SK-N-SH treated with all-trans-retinoic acid at 6 μM for 48 hours (cell line): ENCODE measurements at regions not wholly inside any gene's neighbourhood (a gene's known extent, or its start where the extent isn't known, plus 50 kb on each side); places are given as distances from the start of the nearest gene placed in this dataset.

Experiments used
- ARNTL ChIP-seq: fragments of 450-650 bp; formaldehyde crosslinking; IDR thresholded peaks from 2 replicates; pipeline ENCODE4 v1.5.0; 2020; ENCODE audit warnings: low read depth, mild to moderate bottlenecking, moderate library complexity, borderline replicate concordance
- CSRNP3 ChIP-seq: fragments of 250-450 bp; sonication (Bioruptor Pico); IDR thresholded peaks from 2 replicates; pipeline ENCODE4 v1.5.1; 2021; ENCODE audit warnings: mild to moderate bottlenecking, moderate library complexity
- PATZ1 ChIP-seq: fragments of 250-450 bp; sonication (Bioruptor Pico); IDR thresholded peaks from 2 replicates; pipeline ENCODE4 v1.8.0; 2020; ENCODE audit warnings: mild to moderate bottlenecking, moderate library complexity, borderline replicate concordance
- POU6F1 ChIP-seq: fragments of 250-450 bp; sonication (Bioruptor Pico); IDR thresholded peaks from 2 replicates; pipeline ENCODE4 v1.8.0; 2021; ENCODE audit warnings: low read depth, mild to moderate bottlenecking, moderate library complexity, borderline replicate concordance
- PPARA ChIP-seq: fragments of 250-450 bp; sonication (Bioruptor Pico); IDR thresholded peaks from 2 replicates; pipeline ENCODE4 v1.5.0; 2020; ENCODE audit warnings: mild to moderate bottlenecking, borderline replicate concordance
- ZFP30 ChIP-seq: fragments of 450-650 bp; formaldehyde crosslinking; IDR thresholded peaks from 2 replicates; pipeline ENCODE4 v1.5.0; 2022; ENCODE audit warnings: mild to moderate bottlenecking, moderate library complexity
- ZNF565 ChIP-seq: fragments of 450-650 bp; formaldehyde crosslinking; conservative IDR thresholded peaks from 2 replicates; pipeline ENCODE4 v1.5.0; 2020; ENCODE audit warnings: low read depth, mild to moderate bottlenecking, moderate library complexity

- no peak for TF ChIP-seq PATZ1
- no peak for TF ChIP-seq ZFP30 (CRISPR knock-in tag)
- no peak for TF ChIP-seq POU6F1 (CRISPR knock-in tag)
- TF ChIP-seq PPARA (CRISPR knock-in tag), result no peak
- TF ChIP-seq ZNF565, result no peak
- no peak for TF ChIP-seq CSRNP3 (CRISPR knock-in tag)
- no peak for TF ChIP-seq ARNTL (CRISPR knock-in tag)
These were observed 196.6 kb downstream of the CYP26B1 start for GRCh38 chr2:71951083-71951468.
